WTC11 (cell line): ENCODE measurements at regions not wholly inside any gene's neighbourhood (a gene's known extent, or its start where the extent isn't known, plus 50 kb on each side); places are given as distances from the start of the nearest gene placed in this dataset.

Experiments
- ATAC-seq: fragments of 200-7000 bp; cut with Tn5 transposase; 2 replicates; pipeline ENCODE4 v1.10.0; 2021; ENCODE audit warnings: mild to moderate bottlenecking, moderate library complexity
- CTCF ChIA-PET: fragments of 300-600 bp; sonication (Branson Sonifier 250); formaldehyde crosslinking; loops from one replicate; lab custom pipeline; 2021; ENCODE audit warnings: antibody characterized with exemption; lab: Charles Lee
- POLR2A ChIA-PET: fragments of 350-600 bp; sonication (Branson Sonifier 250); formaldehyde crosslinking; loops from one replicate; lab custom pipeline; 2021; ENCODE audit warnings: antibody characterized with exemption; lab: Charles Lee
- DNase-seq: peaks from one replicate; pipeline ENCODE4 v3.0.0; 2021; ENCODE audit warnings: low spot score
- H3K27ac Mint-ChIP-seq: 2 replicates; pipeline ENCODE4 v1.8.0; 2021; ENCODE audit warnings: mixed read lengths
- H3K27me3 Mint-ChIP-seq: 2 replicates; pipeline ENCODE4 v1.8.0; 2021; ENCODE audit warnings: low read depth, mild to moderate bottlenecking, moderate library complexity, mixed read lengths
- H3K36me3 Mint-ChIP-seq: 2 replicates; pipeline ENCODE4 v1.8.0; 2021; ENCODE audit warnings: mixed read lengths
- H3K4me1 Mint-ChIP-seq: 2 replicates; pipeline ENCODE4 v1.8.0; 2022; ENCODE audit warnings: mixed read lengths
- H3K4me3 Mint-ChIP-seq: 2 replicates; pipeline ENCODE4 v1.8.0; 2021; ENCODE audit warnings: mild to moderate bottlenecking, moderate library complexity, mixed read lengths
- H3K9me3 Mint-ChIP-seq: 2 replicates; pipeline ENCODE4 v1.8.0; 2021; ENCODE audit warnings: mixed read lengths
- AFF4 ChIP-seq: sonication (generic); formaldehyde crosslinking; IDR thresholded peaks from 2 replicates; pipeline ENCODE4 v1.8.1; 2023; ENCODE audit warnings: mild to moderate bottlenecking, missing genetic modification reagents, borderline replicate concordance
- ATF2 ChIP-seq: sonication (generic); formaldehyde crosslinking; IDR thresholded peaks from 2 replicates; pipeline ENCODE4 v1.8.1; 2022; ENCODE audit warnings: low read depth, missing genetic modification reagents, borderline replicate concordance
- ATF3 ChIP-seq: sonication (generic); formaldehyde crosslinking; conservative IDR thresholded peaks from 2 replicates; pipeline ENCODE4 v1.8.1; 2022; ENCODE audit warnings: mild to moderate bottlenecking, missing genetic modification reagents
- ATF6 ChIP-seq: sonication (generic); formaldehyde crosslinking; IDR thresholded peaks from 2 replicates; pipeline ENCODE4 v1.8.1; 2023; ENCODE audit warnings: mild to moderate bottlenecking, missing genetic modification reagents
- E2F1 ChIP-seq: sonication (generic); formaldehyde crosslinking; IDR thresholded peaks from 2 replicates; pipeline ENCODE4 v1.8.0; 2022; ENCODE audit warnings: mild to moderate bottlenecking, missing genetic modification reagents
- ESRRA ChIP-seq: sonication (generic); formaldehyde crosslinking; IDR thresholded peaks from 2 replicates; pipeline ENCODE4 v1.8.1; 2022; ENCODE audit warnings: mild to moderate bottlenecking, missing genetic modification reagents, borderline replicate concordance
- HMGA2 ChIP-seq: fragments of 250-450 bp; sonication (Bioruptor Pico); IDR thresholded peaks from 2 replicates; pipeline ENCODE4 v1.4.0; 2021; ENCODE audit warnings: mild to moderate bottlenecking, moderate library complexity
- IRF2 ChIP-seq: sonication (generic); formaldehyde crosslinking; IDR thresholded peaks from 2 replicates; pipeline ENCODE4 v1.8.0; 2022; ENCODE audit warnings: low read depth, missing genetic modification reagents, borderline replicate concordance
- KAT7 ChIP-seq: sonication (generic); formaldehyde crosslinking; IDR thresholded peaks from 2 replicates; pipeline ENCODE4 v1.8.1; 2023; ENCODE audit warnings: missing genetic modification reagents, mild to moderate bottlenecking, borderline replicate concordance
- MXD4 ChIP-seq: fragments of 250-450 bp; sonication (Bioruptor Pico); IDR thresholded peaks from 2 replicates; pipeline ENCODE4 v1.8.0; 2021; ENCODE audit warnings: mild to moderate bottlenecking, moderate library complexity, borderline replicate concordance
- NFE2L1 ChIP-seq: sonication (generic); formaldehyde crosslinking; IDR thresholded peaks from 2 replicates; pipeline ENCODE4 v1.8.1; 2023; ENCODE audit warnings: missing genetic modification reagents
- NR2C2 ChIP-seq: sonication (generic); formaldehyde crosslinking; IDR thresholded peaks from 2 replicates; pipeline ENCODE4 v1.8.0; 2022; ENCODE audit warnings: mild to moderate bottlenecking, missing genetic modification reagents
- PRRX2 ChIP-seq: fragments of 250-450 bp; sonication (Bioruptor Pico); IDR thresholded peaks from 2 replicates; pipeline ENCODE4 v1.8.0; 2021; ENCODE audit warnings: mild to moderate bottlenecking
- STAT6 ChIP-seq: sonication (generic); formaldehyde crosslinking; conservative IDR thresholded peaks from 2 replicates; pipeline ENCODE4 v1.8.1; 2023; ENCODE audit warnings: mild to moderate bottlenecking, low read depth, missing genetic modification reagents, moderate library complexity
- TCF7 ChIP-seq: sonication (generic); formaldehyde crosslinking; IDR thresholded peaks from 2 replicates; pipeline ENCODE4 v1.8.0; 2022; ENCODE audit warnings: mild to moderate bottlenecking, low read depth, missing genetic modification reagents, moderate library complexity
- TP53 ChIP-seq: sonication (generic); formaldehyde crosslinking; IDR thresholded peaks from 2 replicates; pipeline ENCODE4 v1.8.1; 2023; ENCODE audit warnings: mild to moderate bottlenecking, missing genetic modification reagents
- ZNF281 ChIP-seq: sonication (generic); formaldehyde crosslinking; IDR thresholded peaks from 2 replicates; pipeline ENCODE4 v1.8.0; 2023; ENCODE audit warnings: mild to moderate bottlenecking, missing genetic modification reagents
- ZNF512 ChIP-seq: sonication (generic); formaldehyde crosslinking; IDR thresholded peaks from 2 replicates; pipeline ENCODE4 v1.8.1; 2022; ENCODE audit warnings: missing genetic modification reagents, borderline replicate concordance
- ZNF671 ChIP-seq: fragments of 250-450 bp; sonication (Bioruptor Pico); IDR thresholded peaks from 2 replicates; pipeline ENCODE4 v1.8.0; 2021; ENCODE audit warnings: mild to moderate bottlenecking

- TF ChIP-seq ATF6 (no peak), KAT7 (CRISPR knock-in tag) (no peak), IRF2 (CRISPR knock-in tag) (no peak), ATF3 (no peak), STAT6 (CRISPR knock-in tag) (no peak), PRRX2 (CRISPR knock-in tag) (no peak), ZNF512 (CRISPR knock-in tag) (no peak)
Measured at GRCh38 chr2:223654384-223654915, 52.3 kb upstream of the SCG2 start (continued).

- H3K4me3 Mint-ChIP-seq, result no peak overlapping the region
- no peak for TF ChIP-seq NFE2L1 (CRISPR knock-in tag)
- TF ChIP-seq TCF7 (CRISPR knock-in tag), result no peak
- TF ChIP-seq ATF2 (CRISPR knock-in tag), result no peak
- no peak for TF ChIP-seq AFF4 (CRISPR knock-in tag)
- TF ChIP-seq NR2C2, result no peak
- no peak for TF ChIP-seq TP53 (CRISPR knock-in tag)
- TF ChIP-seq ESRRA (CRISPR knock-in tag), result no peak
- TF ChIP-seq ZNF281 (CRISPR knock-in tag), result no peak
- no peak for TF ChIP-seq E2F1 (CRISPR knock-in tag)
- TF ChIP-seq ZNF671, result no peak
- TF ChIP-seq HMGA2 (CRISPR knock-in tag), result no peak
- TF ChIP-seq MXD4 (CRISPR knock-in tag), result no peak
Measured at GRCh38 chr2:223652902-223653301, 50.7 kb upstream of the SCG2 start.

More at GRCh38 chr2:223652902-223653301, 50.7 kb upstream of the SCG2 start:
- ATAC-seq, result no peak
- ChIA-PET CTCF (no interaction called here), POLR2A (no interaction called here)
- no peak for DNase-seq
- Mint-ChIP-seq H3K9me3 (peaks cover 16% of the 10 kb centered on the region), H3K36me3 (peaks cover 11% of the 10 kb centered on the region), H3K4me1 (peaks cover 8% of the 10 kb centered on the region), H3K27ac (no peak overlapping the region), H3K27me3 (no peaks in the 10 kb centered on the region; the same call in 1 of the 2 replicates)
